IPS-NIHi7 (cell line): ENCODE measurements at regions not wholly inside any gene's neighbourhood (a gene's known extent, or its start where the extent isn't known, plus 50 kb on each side); places are given as distances from the start of the nearest gene placed in this dataset.
"Not testable (repeated sequence)": the region's sequence is repeated elsewhere in the genome, so short reads cannot be mapped to it uniquely, and the experiment has no call there.

Source experiments
- DNase-seq: peaks from one replicate; pipeline ENCODE4 v3.0.0; 2012; ENCODE audit warnings: mixed read lengths; ENCODE audit errors: extremely low spot score

- DNase-seq, result no peak
These were observed 57.3 kb upstream of the NOVA1 start for GRCh38 chr14:26655128-26655527.

- no peak for DNase-seq
These were observed 65.7 kb upstream of the NOVA1 start for GRCh38 chr14:26663506-26663905.

- DNase-seq, result not testable (repeated sequence)
These were observed 81.0 kb upstream of the NOVA1 start for GRCh38 chr14:26678732-26679420.

GRCh38 chr14:26685401-26685800 is 87.6 kb upstream of the NOVA1 start:
- no peak for DNase-seq

- DNase-seq, result no peak
These were observed 89.5 kb upstream of the NOVA1 start for GRCh38 chr14:26687301-26687837.

GRCh38 chr14:26694521-26694920 is 96.7 kb upstream of the NOVA1 start:
- DNase-seq, result no peak

- DNase-seq, result no peak
These were observed 104.9 kb upstream of the NOVA1 start for GRCh38 chr14:26702721-26703230.

- DNase-seq, result no peak
These were observed 106.0 kb upstream of the NOVA1 start for GRCh38 chr14:26703686-26704366.

GRCh38 chr14:26707234-26707633 is 109.4 kb upstream of the NOVA1 start:
- no peak for DNase-seq

- no peak for DNase-seq
These were observed 111.2 kb upstream of the NOVA1 start for GRCh38 chr14:26709019-26709418.

- no peak for DNase-seq
These were observed 121.7 kb upstream of the NOVA1 start for GRCh38 chr14:26719514-26719913.

- DNase-seq, result no peak
These were observed 124.4 kb upstream of the NOVA1 start for GRCh38 chr14:26722258-26722657.

GRCh38 chr14:26729851-26730250 is 132.0 kb upstream of the NOVA1 start:
- DNase-seq, result no peak

- DNase-seq, result peak; percentile 71
These were observed 133.2 kb upstream of the NOVA1 start for GRCh38 chr14:26730929-26731618.

GRCh38 chr14:26735811-26736210 is 138.0 kb upstream of the NOVA1 start:
- no peak for DNase-seq

- DNase-seq, result no peak
These were observed 140.7 kb upstream of the NOVA1 start for GRCh38 chr14:26738571-26738970.

- DNase-seq, result no peak
These were observed 143.9 kb upstream of the NOVA1 start for GRCh38 chr14:26741711-26742212.

- DNase-seq, result no peak
These were observed 145.5 kb upstream of the NOVA1 start for GRCh38 chr14:26743284-26743683.

GRCh38 chr14:26744903-26745302 is 147.1 kb upstream of the NOVA1 start:
- no peak for DNase-seq

- DNase-seq, result no peak
These were observed 163.7 kb upstream of the NOVA1 start for GRCh38 chr14:26761532-26761931.

- no peak for DNase-seq
These were observed 167.5 kb upstream of the NOVA1 start for GRCh38 chr14:26765301-26765700.
